ENCODE measurements at regions not wholly inside any gene's neighbourhood (a gene's known extent, or its start where the extent isn't known, plus 50 kb on each side); places are given as distances from the start of the nearest gene placed in this dataset.

- intact Hi-C loops (cut with micrococcal nuclease), result no loop called here
- H3K27ac ChIP-seq (ENCODE audit: low read length in 2 of 2), result no peak overlapping the region
- no peak overlapping the region for H3K4me3 ChIP-seq (ENCODE audit: control extremely low read depth in 1 of 5, extremely low read depth in 1 of 5, insufficient read depth in 1 of 5, low read depth in 2 of 5, low read length in 4 of 5)
- H3K4me1 Mint-ChIP-seq, result peaks cover 29% of the 10 kb centered on the region
- no peaks in the 10 kb centered on the region for H3K27me3 ChIP-seq (replicated peaks in 1 of 4; ENCODE audit: control extremely low read depth in 1 of 4, control insufficient read depth in 3 of 4, insufficient read depth in 4 of 4, low read length in 3 of 4)
- no peak overlapping the region for H3K4me2 ChIP-seq (replicated peaks; ENCODE audit: low read depth, low read length, poor library complexity, severe bottlenecking)
- peaks cover 2% of the 10 kb centered on the region for H3K9me3 Mint-ChIP-seq (ENCODE audit: insufficient read depth)
- no peak for DNase-seq
- POLR2A ChIA-PET, result no interaction called here
- H3K4me1 ChIP-seq (ENCODE audit: control insufficient read depth in 2 of 2, insufficient read depth in 2 of 2, low read length in 2 of 2), result peaks cover 10 to 19% of the 10 kb centered on the region in 2 donors
- CTCF ChIA-PET, result interaction anchor here (0.9 kb wide), 1 partner anchor 11 kb away, joined by 3 read pairs; no protein-coding TSS in a partner anchor
- H3K9ac ChIP-seq (ENCODE audit: low read length), result no peak overlapping the region
- no peaks in the 10 kb centered on the region for H3K9me3 ChIP-seq (ENCODE audit: control extremely low read depth in 1 of 3, control insufficient read depth in 2 of 3, insufficient read depth in 1 of 3, low read length in 2 of 3)
- TF ChIP-seq EZH2 (IDR thresholded peaks at IDR 0.05; ENCODE audit: borderline replicate concordance, insufficient read depth, low read depth, low read length, poor library complexity, severe bottlenecking) (no peak), CTCF (IDR thresholded peaks at IDR 0.05) (no peak)
- no peaks in the 10 kb centered on the region for H4K20me1 ChIP-seq (ENCODE audit: control insufficient read depth, insufficient read depth, low read length, poor library complexity, severe bottlenecking)
- no peak overlapping the region for H3K4me3 Mint-ChIP-seq
- H3K27me3 Mint-ChIP-seq, result no peaks in the 10 kb centered on the region
- WGBS (ENCODE audit: insufficient coverage), result no CpG with 5 or more reads among the region's 2 CpGs
- ATAC-seq (ENCODE audit: low read depth), result no peak
- H2AFZ ChIP-seq (ENCODE audit: insufficient read depth, low read depth, low read length, poor library complexity, severe bottlenecking), result peak overlapping the region; percentile 40
- no peak overlapping the region for H3K27ac Mint-ChIP-seq
- H3K79me2 ChIP-seq (ENCODE audit: control insufficient read depth, insufficient read depth, low read length), result peaks cover under 1% of the 10 kb centered on the region
- no peaks in the 10 kb centered on the region for H3K36me3 ChIP-seq (replicated peaks in 1 of 2; ENCODE audit: control extremely low read depth in 1 of 2, control insufficient read depth in 1 of 2, extremely low read depth in 1 of 2, insufficient read depth in 2 of 2, low read length in 1 of 2)
These were observed 136.7 kb upstream of the CARMIL1 start for GRCh38 chr6:25142506-25142905.

GRCh38 chr6:25144919-25145318, 134.3 kb upstream of the CARMIL1 start:
- no peaks in the 10 kb centered on the region for H3K27me3 ChIP-seq (replicated peaks in 1 of 4; ENCODE audit: control extremely low read depth in 1 of 4, control insufficient read depth in 3 of 4, insufficient read depth in 4 of 4, low read length in 3 of 4)
- no peak overlapping the region for H2AFZ ChIP-seq (ENCODE audit: insufficient read depth, low read depth, low read length, poor library complexity, severe bottlenecking)
- no peak for ATAC-seq (ENCODE audit: low read depth)
- intact Hi-C loops (cut with micrococcal nuclease), result loop anchor here (5.0 kb wide), 1 partner anchor 817 kb away; the partner anchor contains the start of gene TRIM38
- Mint-ChIP-seq H3K4me1 (peaks cover 20% of the 10 kb centered on the region), H3K9me3 (ENCODE audit: insufficient read depth) (peaks cover 4% of the 10 kb centered on the region), H3K27ac (no peak overlapping the region), H3K27me3 (no peaks in the 10 kb centered on the region), H3K4me3 (no peak overlapping the region)
- peaks cover 6 to 16% of the 10 kb centered on the region in 2 donors for H3K4me1 ChIP-seq (ENCODE audit: control insufficient read depth in 2 of 2, insufficient read depth in 2 of 2, low read length in 2 of 2)
- H3K79me2 ChIP-seq (ENCODE audit: control insufficient read depth, insufficient read depth, low read length), result no peaks in the 10 kb centered on the region
- WGBS (ENCODE audit: insufficient coverage), result no CpG with 5 or more reads among the region's 1 CpG
- no peaks in the 10 kb centered on the region for H3K36me3 ChIP-seq (replicated peaks in 1 of 2; ENCODE audit: control extremely low read depth in 1 of 2, control insufficient read depth in 1 of 2, extremely low read depth in 1 of 2, insufficient read depth in 2 of 2, low read length in 1 of 2)
- CTCF ChIA-PET, result no interaction called here
- no peak for TF ChIP-seq CTCF (IDR thresholded peaks at IDR 0.05)
- no peak for TF ChIP-seq EZH2 (IDR thresholded peaks at IDR 0.05; ENCODE audit: borderline replicate concordance, insufficient read depth, low read depth, low read length, poor library complexity, severe bottlenecking)
- POLR2A ChIA-PET, result interaction anchor here (0.6 to 0.7 kb wide), 2 partner anchors 20 to 61 kb away, joined by 4 read pairs; no protein-coding TSS in a partner anchor
- H3K27ac ChIP-seq (ENCODE audit: low read length in 2 of 2), result no peak overlapping the region
- H3K4me3 ChIP-seq (ENCODE audit: control extremely low read depth in 1 of 5, extremely low read depth in 1 of 5, insufficient read depth in 1 of 5, low read depth in 2 of 5, low read length in 4 of 5), result no peak overlapping the region
- H4K20me1 ChIP-seq (ENCODE audit: control insufficient read depth, insufficient read depth, low read length, poor library complexity, severe bottlenecking), result no peaks in the 10 kb centered on the region
- H3K9me3 ChIP-seq (ENCODE audit: control extremely low read depth in 1 of 3, control insufficient read depth in 2 of 3, insufficient read depth in 1 of 3, low read length in 2 of 3), result peaks cover 0 to 1% (median 0%) of the 10 kb centered on the region in 3 donors
- H3K9ac ChIP-seq (ENCODE audit: low read length), result no peak overlapping the region
- no peak for DNase-seq
- no peak overlapping the region for H3K4me2 ChIP-seq (replicated peaks; ENCODE audit: low read depth, low read length, poor library complexity, severe bottlenecking)
